HepG2 (cell line): ENCODE measurements at regions not wholly inside any gene's neighbourhood (a gene's known extent, or its start where the extent isn't known, plus 50 kb on each side); places are given as distances from the start of the nearest gene placed in this dataset.
"Not testable (repeated sequence)": the region's sequence is repeated elsewhere in the genome, so short reads cannot be mapped to it uniquely, and the experiment has no call there.

Experiments
- ATAC-seq: fragments of 200-7000 bp; cut with Tn5 transposase; 3 replicates; pipeline ENCODE4 v1.9.1; 2020; ENCODE audit warnings: mild to moderate bottlenecking, moderate library complexity
- BruUV-seq: library from RNA; stranded (reverse); fragments of 400-500 nt; replicated peaks from 2 replicates; lab custom pipeline; 2021; lab: Mats Ljungman, UMichigan
- CTCF ChIA-PET: fragments of 300-600 bp; formaldehyde crosslinking; extraction: SDS; loops from one replicate; lab custom pipeline; 2021; ENCODE audit warnings: low total read pairs, inconsistent platforms, low intra/inter-chr PET ratio; lab: Yijun Ruan, JAX
- POLR2A ChIA-PET: fragments of 350-600 bp; sonication (Branson Sonifier 250); formaldehyde crosslinking; loops from one replicate; lab custom pipeline; 2020; ENCODE audit warnings: antibody characterized with exemption, inconsistent platforms; lab: Yijun Ruan, JAX
- DNase-seq: peaks from one replicate; pipeline ENCODE4 v3.0.0-alpha.2; 2015; ENCODE audit warnings: low spot score
- FAIRE-seq: peaks from 3 replicates; lab custom pipeline; 2011; peaks lifted over from hg19 to GRCh38; lab: Jason Lieb, UNC
- H2AFZ ChIP-seq: one replicate; pipeline ENCODE4 v1.6.1; 2011; ENCODE audit warnings: low read length, inconsistent platforms
- H3K27ac ChIP-seq: fragments of 300-600 bp; 3 replicates; pipeline ENCODE4 v1.8.0; 2011; ENCODE audit warnings: mixed run types, mild to moderate bottlenecking, mixed read lengths, low read length, inconsistent platforms; ENCODE audit not compliant: insufficient read depth; ENCODE audit errors: extremely low read length
- H3K27me3 ChIP-seq, 2 experiments: fragments of 200-600 bp in 1 of 2; 2 replicates in 1 of 2; 3 replicates in 1 of 2; pipeline versions ENCODE4 v1.6.0 to v1.8.0; 2011; ENCODE audit warnings: low read length in 2 of 2, mild to moderate bottlenecking in 2 of 2, moderate library complexity in 2 of 2, inconsistent platforms in 1 of 2; ENCODE audit not compliant: insufficient read depth in 2 of 2, control insufficient read depth in 1 of 2
- H3K36me3 ChIP-seq, 2 experiments: fragments of 200-600 bp in 1 of 2; replicated peaks in 1 of 2; 2 replicates in 1 of 2; 3 replicates in 1 of 2; pipeline versions ENCODE4 v1.5.1 to v1.8.0; 2011; ENCODE audit warnings: low read length in 2 of 2, inconsistent platforms in 1 of 2; ENCODE audit not compliant: insufficient read depth in 2 of 2, control insufficient read depth in 1 of 2
- H3K4me1 ChIP-seq: 2 replicates; pipeline ENCODE4 v1.5.1; 2012; ENCODE audit warnings: low read length, inconsistent platforms; ENCODE audit not compliant: insufficient read depth
- H3K4me2 ChIP-seq: 2 replicates; pipeline ENCODE4 v1.6.0; 2011; ENCODE audit warnings: low read depth, low read length, inconsistent platforms
- H3K4me3 ChIP-seq, 3 experiments: fragments of 200-600 bp in 1 of 3; sonication (generic), shearing (Covaris generic) in 1 of 3; replicated peaks in 1 of 3; 2 replicates each; pipeline ENCODE4 v1.5.1; 2011 to 2016; ENCODE audit warnings: low read length in 3 of 3, inconsistent platforms in 2 of 3, low read depth in 2 of 3, mild to moderate bottlenecking in 2 of 3, control low read depth in 1 of 3, mixed read lengths in 1 of 3; ENCODE audit not compliant: insufficient read depth in 1 of 3
- H3K79me2 ChIP-seq: one replicate; pipeline ENCODE4 v1.6.1; 2011; ENCODE audit warnings: low read length, inconsistent platforms; ENCODE audit not compliant: insufficient read depth
- H3K9ac ChIP-seq: 2 replicates; pipeline ENCODE4 v1.6.0; 2011; ENCODE audit warnings: mild to moderate bottlenecking, low read depth, low read length, inconsistent platforms; ENCODE audit not compliant: insufficient read depth
- H3K9me3 ChIP-seq: 2 replicates; pipeline ENCODE4 v1.5.1; 2012; ENCODE audit warnings: mild to moderate bottlenecking, low read length
- H4K20me1 ChIP-seq: 2 replicates; pipeline ENCODE4 v1.6.0; 2011; ENCODE audit warnings: inconsistent platforms, mild to moderate bottlenecking, low read length, moderate library complexity; ENCODE audit not compliant: insufficient read depth
- AFF4 ChIP-seq: sonication (generic); formaldehyde crosslinking; IDR thresholded peaks from 2 replicates; pipeline ENCODE4 v1.4.0; 2020; ENCODE audit warnings: missing genetic modification reagents
- HOXD1 ChIP-seq: sonication (generic); formaldehyde crosslinking; IDR thresholded peaks from 2 replicates; pipeline ENCODE4 v1.5.0; 2020; ENCODE audit warnings: missing genetic modification reagents
- IRF2 ChIP-seq: IDR thresholded peaks from 2 replicates; pipeline ENCODE4 v1.6.1; 2018; ENCODE audit warnings: missing genetic modification reagents, missing compliant biosample characterization
- MZF1 ChIP-seq: sonication (generic); formaldehyde crosslinking; IDR thresholded peaks from 2 replicates; pipeline ENCODE4 v1.8.1; 2023; ENCODE audit warnings: mild to moderate bottlenecking, missing genetic modification reagents, borderline replicate concordance
- NCOA1 ChIP-seq: sonication (generic); formaldehyde crosslinking; IDR thresholded peaks from 2 replicates; pipeline ENCODE4 v1.9.0; 2021; ENCODE audit warnings: missing genetic modification reagents
- NONO ChIP-seq, 2 experiments: fragments of 450-650 bp in 1 of 2; sonication (generic) in 1 of 2; formaldehyde crosslinking in 1 of 2; IDR thresholded peaks in 1 of 2; conservative IDR thresholded peaks in 1 of 2; 2 replicates each; pipeline versions ENCODE4 v1.6.1 to v1.8.0; 2017 to 2022; ENCODE audit warnings: mild to moderate bottlenecking in 1 of 2, missing genetic modification reagents in 1 of 2, moderate library complexity in 1 of 2
- PCBP2 ChIP-seq: fragments of 200-400 bp; formaldehyde crosslinking; optimal IDR thresholded peaks from 2 replicates; pipeline ENCODE3; 2018; ENCODE audit warnings: low read length, low read depth; ENCODE audit not compliant: poor library complexity, severe bottlenecking
- ZNF354B ChIP-seq: sonication (generic); formaldehyde crosslinking; IDR thresholded peaks from 2 replicates; pipeline ENCODE4 v1.8.0; 2022; ENCODE audit warnings: mild to moderate bottlenecking, missing genetic modification reagents
- ZNF44 ChIP-seq: sonication (generic); formaldehyde crosslinking; IDR thresholded peaks from 2 replicates; pipeline ENCODE4 v1.5.1; 2020; ENCODE audit warnings: mild to moderate bottlenecking, missing genetic modification reagents
- ZNF800 ChIP-seq: sonication (generic); formaldehyde crosslinking; IDR thresholded peaks from 2 replicates; pipeline ENCODE4 v1.4.0; 2020; ENCODE audit warnings: missing genetic modification reagents
- WGBS: methylation state at CpG from one replicate; pipeline ENCODE4 v1.1.6; 2017; ENCODE audit warnings: low lambda C conversion rate; 5-methylcytosine and 5-hydroxymethylcytosine counted together
- in situ Hi-C: cut with HindIII; loops from 2 replicates; pipeline ENCODE4 v1.10.0; 2017; ENCODE audit warnings: low pct_unique_long_range_greater_than_20kb; ENCODE audit not compliant: extremely low pct_ligation_motif_present
- intact Hi-C: fragments of 100-400 bp; cut with micrococcal nuclease; formaldehyde crosslinking; loops from one replicate; pipeline ENCODE4 v1.10.0; 2022; ENCODE audit not compliant: unreplicated experiment

GRCh38 chr12:102673606-102674005 is 193.2 kb upstream of the IGF1 start (continued):
- TF ChIP-seq AFF4 (CRISPR knock-in tag), result no peak
- TF ChIP-seq, all 625 proteins: peak for 0

GRCh38 chr12:102672212-102672611 is 191.8 kb upstream of the IGF1 start:
- in situ Hi-C loops, H3K79me2 ChIP-seq, POLR2A ChIA-PET, H3K4me3 ChIP-seq, ATAC-seq, H4K20me1 ChIP-seq, FAIRE-seq, H3K4me1 ChIP-seq, DNase-seq, H2AFZ ChIP-seq, BruUV-seq, H3K9ac ChIP-seq, CTCF ChIA-PET, intact Hi-C loops, H3K4me2 ChIP-seq, H3K27ac ChIP-seq, H3K27me3 ChIP-seq, H3K36me3 ChIP-seq: not testable (repeated sequence)
- H3K9me3 ChIP-seq, result peaks cover 19% of the 10 kb centered on the region

- Histone ChIP-seq H3K4me1 (no peaks in the 10 kb centered on the region), H3K27ac (no peak overlapping the region), H3K4me3 (no peak overlapping the region), H3K9me3 (peaks cover 12% of the 10 kb centered on the region), H2AFZ (no peak overlapping the region), H3K79me2 (no peaks in the 10 kb centered on the region), H4K20me1 (no peaks in the 10 kb centered on the region), H3K27me3 (no peaks in the 10 kb centered on the region), H3K4me2 (no peak overlapping the region), H3K9ac (no peak overlapping the region), H3K36me3 (no peaks in the 10 kb centered on the region)
- no TSS peak for BruUV-seq
- ChIA-PET CTCF (no interaction called here), POLR2A (no interaction called here)
- intact Hi-C loops, result no loop called here
- no peak for DNase-seq
- no peak for ATAC-seq
- in situ Hi-C loops, result no loop called here
- 4% methylated on average over 1 of the region's 1 CpG for WGBS
- no peak for FAIRE-seq
- no peak for TF ChIP-seq MZF1 (CRISPR knock-in tag)
- TF ChIP-seq PCBP2, result no peak
- TF ChIP-seq ZNF44 (CRISPR knock-in tag), result no peak
- no peak for TF ChIP-seq NONO (IDR thresholded peaks at IDR 0.05)
- no peak for TF ChIP-seq NONO (CRISPR knock-in tag; conservative IDR thresholded peaks at IDR 0.05)
- TF ChIP-seq ZNF354B (CRISPR knock-in tag), result no peak
- no peak for TF ChIP-seq IRF2 (CRISPR knock-in tag)
- TF ChIP-seq HOXD1, result no peak
- TF ChIP-seq NCOA1 (CRISPR knock-in tag), result no peak
- no peak for TF ChIP-seq ZNF800 (CRISPR knock-in tag)
Observed at GRCh38 chr12:102669056-102669455, 188.7 kb upstream of the IGF1 start.
